Activated effector memory CD4-positive, alpha-beta T cell treated with Interleukin-2 at 50 U/mL for 16 hours (primary cell): ENCODE measurements at regions not wholly inside any gene's neighbourhood (a gene's known extent, or its start where the extent isn't known, plus 50 kb on each side); places are given as distances from the start of the nearest gene placed in this dataset.

ENCODE experiments used
- DNase-seq: peaks from one replicate; pipeline ENCODE4 v3.0.0-alpha.2; 2020

GRCh38 chr4:124519196-124519595, 193.3 kb downstream of the ANKRD50 start:
- DNase-seq, result no peak

- no peak for DNase-seq
Observed at GRCh38 chr4:124523816-124524215, 188.7 kb downstream of the ANKRD50 start.

- DNase-seq, result no peak
Observed at GRCh38 chr4:124525524-124525923, 187.0 kb downstream of the ANKRD50 start.

GRCh38 chr4:124526331-124526730, 186.2 kb downstream of the ANKRD50 start:
- no peak for DNase-seq

GRCh38 chr4:124526769-124527168, 185.8 kb downstream of the ANKRD50 start:
- DNase-seq, result no peak

- no peak for DNase-seq
Observed at GRCh38 chr4:124527364-124527763, 185.2 kb downstream of the ANKRD50 start.

- no peak for DNase-seq
Observed at GRCh38 chr4:124529131-124529530, 183.4 kb downstream of the ANKRD50 start.

- no peak for DNase-seq
Observed at GRCh38 chr4:124530464-124531077, 182.0 kb downstream of the ANKRD50 start.

- no peak for DNase-seq
Observed at GRCh38 chr4:124534131-124534530, 178.4 kb downstream of the ANKRD50 start.

GRCh38 chr4:124535003-124535402, 177.5 kb downstream of the ANKRD50 start:
- DNase-seq, result no peak

GRCh38 chr4:124536946-124537345, 175.6 kb downstream of the ANKRD50 start:
- DNase-seq, result no peak

GRCh38 chr4:124537971-124538370, 174.6 kb downstream of the ANKRD50 start:
- DNase-seq, result no peak

- no peak for DNase-seq
Observed at GRCh38 chr4:124540014-124540413, 172.5 kb downstream of the ANKRD50 start.

- no peak for DNase-seq
Observed at GRCh38 chr4:124541652-124542420, 170.7 kb downstream of the ANKRD50 start.

- no peak for DNase-seq
Observed at GRCh38 chr4:124555959-124556358, 156.6 kb downstream of the ANKRD50 start.

- DNase-seq, result no peak
Observed at GRCh38 chr4:124564121-124564520, 148.4 kb downstream of the ANKRD50 start.

- DNase-seq, result no peak
Observed at GRCh38 chr4:124565371-124565770, 147.2 kb downstream of the ANKRD50 start.

GRCh38 chr4:124566030-124566429, 146.5 kb downstream of the ANKRD50 start:
- no peak for DNase-seq

- DNase-seq, result no peak
Observed at GRCh38 chr4:124573056-124573455, 139.5 kb downstream of the ANKRD50 start.

- no peak for DNase-seq
Observed at GRCh38 chr4:124579896-124580295, 132.6 kb downstream of the ANKRD50 start.

- DNase-seq, result no peak
Observed at GRCh38 chr4:124583797-124584196, 128.7 kb downstream of the ANKRD50 start.

GRCh38 chr4:124589786-124590185, 122.7 kb downstream of the ANKRD50 start:
- DNase-seq, result no peak

GRCh38 chr4:124590480-124590879, 122.1 kb downstream of the ANKRD50 start:
- DNase-seq, result no peak

- DNase-seq, result no peak
Observed at GRCh38 chr4:124591637-124592036, 120.9 kb downstream of the ANKRD50 start.

GRCh38 chr4:124593494-124593893, 119.0 kb downstream of the ANKRD50 start:
- DNase-seq, result no peak
